ENCODE measurements at regions not wholly inside any gene's neighbourhood (a gene's known extent, or its start where the extent isn't known, plus 50 kb on each side); places are given as distances from the start of the nearest gene placed in this dataset.

GRCh38 chr7:145582742-145583303 is 533.8 kb upstream of the CNTNAP2 start:
- no peaks in the 10 kb centered on the region for H3K36me3 ChIP-seq
- no peaks in the 10 kb centered on the region for H3K9me3 ChIP-seq
- no peaks in the 10 kb centered on the region for H3K27me3 ChIP-seq
- no peaks in the 10 kb centered on the region for H3K4me1 ChIP-seq (ENCODE audit: insufficient read depth)
- H3K4me3 ChIP-seq = no peak overlapping the region
- H3K27ac ChIP-seq = no peak overlapping the region
- DNase-seq = no peak
- 88 to 90% (median 89%) methylated on average over 17 of the region's 17 CpGs for WGBS, 3 donors
- intact Hi-C loops (cut with DNase I) = no loop called here
- TF ChIP-seq EP300 (IDR thresholded peaks at IDR 0.05) (no peak), POLR2A (IDR thresholded peaks at IDR 0.05) (no peak), CTCF (IDR thresholded peaks at IDR 0.05) (no peak)

GRCh38 chr7:145557805-145558204 is 558.8 kb upstream of the CNTNAP2 start:
- no peaks in the 10 kb centered on the region for H3K4me1 ChIP-seq (ENCODE audit: insufficient read depth)
- 68 to 74% (median 70%) methylated on average over 3 of the region's 3 CpGs for WGBS, 3 donors
- no peak overlapping the region for H3K27ac ChIP-seq
- no peak overlapping the region for H3K4me3 ChIP-seq
- no peak for DNase-seq
- intact Hi-C loops (cut with DNase I) = no loop called here
- no peaks in the 10 kb centered on the region for H3K9me3 ChIP-seq
- H3K27me3 ChIP-seq = no peaks in the 10 kb centered on the region
- TF ChIP-seq POLR2A (IDR thresholded peaks at IDR 0.05) (no peak), EP300 (IDR thresholded peaks at IDR 0.05) (no peak), CTCF (IDR thresholded peaks at IDR 0.05) (no peak)
- no peaks in the 10 kb centered on the region for H3K36me3 ChIP-seq

GRCh38 chr7:145543242-145543641 is 573.4 kb upstream of the CNTNAP2 start:
- Histone ChIP-seq H3K9me3 (no peaks in the 10 kb centered on the region), H3K4me3 (no peak overlapping the region), H3K27me3 (no peaks in the 10 kb centered on the region), H3K4me1 (ENCODE audit: insufficient read depth) (no peaks in the 10 kb centered on the region), H3K36me3 (no peaks in the 10 kb centered on the region), H3K27ac (no peak overlapping the region)
- WGBS, 3 donors = 42 to 60% (median 47%) methylated on average over 2 of the region's 2 CpGs
- intact Hi-C loops (cut with DNase I) = no loop called here
- TF ChIP-seq CTCF (IDR thresholded peaks at IDR 0.05) = no peak
- no peak for TF ChIP-seq EP300 (IDR thresholded peaks at IDR 0.05)
- no peak for TF ChIP-seq POLR2A (IDR thresholded peaks at IDR 0.05)
- DNase-seq = no peak

- H3K27me3 ChIP-seq = no peaks in the 10 kb centered on the region
- TF ChIP-seq EP300 (IDR thresholded peaks at IDR 0.05) = no peak
- no peak for TF ChIP-seq CTCF (IDR thresholded peaks at IDR 0.05)
- TF ChIP-seq POLR2A (IDR thresholded peaks at IDR 0.05) = no peak
- no peak overlapping the region for H3K4me3 ChIP-seq
- no peak for DNase-seq
- H3K4me1 ChIP-seq (ENCODE audit: insufficient read depth) = no peaks in the 10 kb centered on the region
- intact Hi-C loops (cut with DNase I) = no loop called here
- no peak overlapping the region for H3K27ac ChIP-seq
- no peaks in the 10 kb centered on the region for H3K9me3 ChIP-seq
- no peaks in the 10 kb centered on the region for H3K36me3 ChIP-seq
- 37 to 59% (median 44%) methylated on average over 2 of the region's 2 CpGs for WGBS, 3 donors
These were observed 576.7 kb upstream of the CNTNAP2 start for GRCh38 chr7:145539910-145540309.
